ENCODE measurements at regions not wholly inside any gene's neighbourhood (a gene's known extent, or its start where the extent isn't known, plus 50 kb on each side); places are given as distances from the start of the nearest gene placed in this dataset.

DNA sequence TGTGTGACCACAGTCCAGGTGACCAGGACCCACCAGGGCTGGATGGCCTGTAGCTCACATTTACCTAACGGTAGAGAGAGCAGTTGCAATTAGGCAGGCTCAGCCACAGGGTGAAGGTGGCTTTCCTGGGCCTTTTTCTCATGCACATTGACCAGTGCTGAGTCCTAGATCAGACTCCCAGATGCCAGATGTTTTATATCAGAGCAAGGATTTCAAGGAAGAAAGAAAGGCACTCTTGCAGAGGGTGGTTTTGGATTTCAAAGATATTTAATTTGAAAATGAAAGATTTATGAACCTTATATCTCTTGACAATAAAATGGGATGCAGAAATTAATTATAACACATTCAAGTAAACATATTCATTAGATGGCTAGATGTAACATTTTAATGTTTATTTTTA is 694.2 kb upstream of the GYPC start:
- TF ChIP-seq CTCF (conservative IDR thresholded peaks at IDR 0.05 in 1 of 2, IDR thresholded peaks at IDR 0.05 in 1 of 2; ENCODE audit: extremely low read depth in 1 of 2, insufficient read depth in 1 of 2, low read depth in 1 of 2, low read length in 2 of 2) (no peak), EZH2 (IDR thresholded peaks at IDR 0.05; ENCODE audit: borderline replicate concordance, low read length) (no peak)
